GM19099 (cell line): ENCODE measurements at regions not wholly inside any gene's neighbourhood (a gene's known extent, or its start where the extent isn't known, plus 50 kb on each side); places are given as distances from the start of the nearest gene placed in this dataset.

Experiments
- POLR2A ChIP-seq: IDR thresholded peaks from 3 replicates; pipeline ENCODE4 v1.6.1; 2011; ENCODE audit warnings: low read depth; ENCODE audit not compliant: insufficient read length; ENCODE audit errors: extremely low read depth

DNA sequence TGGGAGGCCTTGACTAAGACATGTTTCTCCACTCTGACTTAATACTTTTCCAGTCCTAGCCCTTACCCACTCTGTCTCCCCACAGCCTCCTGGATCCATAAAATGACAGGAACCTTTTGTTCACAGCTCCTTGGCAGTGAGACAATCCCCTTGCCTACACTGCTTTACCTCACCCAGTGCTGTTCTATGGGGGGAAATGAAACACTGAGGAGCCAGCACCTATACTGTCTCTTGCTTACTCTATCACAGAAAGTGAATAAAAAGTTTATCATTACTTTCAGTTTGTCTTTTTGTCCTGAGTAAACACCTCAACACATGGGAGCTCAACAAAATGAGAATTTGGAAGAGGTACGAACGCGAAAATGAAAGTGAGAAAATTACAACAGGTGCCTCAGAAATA, 127.2 kb upstream of the DAAM1 start:
- TF ChIP-seq POLR2A: no peak

DNA sequence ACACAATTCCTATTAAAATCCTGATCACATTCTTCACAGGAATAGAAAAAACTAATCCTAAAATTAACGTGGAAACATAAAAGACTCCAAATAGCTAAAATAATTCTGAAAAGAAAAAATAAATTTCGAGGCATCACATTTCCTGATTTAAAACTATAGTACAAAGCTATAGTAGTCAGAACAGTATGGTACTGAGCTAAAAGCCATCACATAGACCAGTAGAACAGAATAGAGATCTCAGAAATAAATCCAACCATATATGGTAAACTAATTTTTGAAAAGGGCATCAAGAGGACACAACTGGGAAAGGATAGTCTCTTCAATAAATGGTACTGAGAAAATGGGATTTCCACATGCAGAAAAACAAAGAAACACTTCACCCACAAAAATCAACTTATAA, 125.2 kb upstream of the DAAM1 start:
- no peak for TF ChIP-seq POLR2A

DNA sequence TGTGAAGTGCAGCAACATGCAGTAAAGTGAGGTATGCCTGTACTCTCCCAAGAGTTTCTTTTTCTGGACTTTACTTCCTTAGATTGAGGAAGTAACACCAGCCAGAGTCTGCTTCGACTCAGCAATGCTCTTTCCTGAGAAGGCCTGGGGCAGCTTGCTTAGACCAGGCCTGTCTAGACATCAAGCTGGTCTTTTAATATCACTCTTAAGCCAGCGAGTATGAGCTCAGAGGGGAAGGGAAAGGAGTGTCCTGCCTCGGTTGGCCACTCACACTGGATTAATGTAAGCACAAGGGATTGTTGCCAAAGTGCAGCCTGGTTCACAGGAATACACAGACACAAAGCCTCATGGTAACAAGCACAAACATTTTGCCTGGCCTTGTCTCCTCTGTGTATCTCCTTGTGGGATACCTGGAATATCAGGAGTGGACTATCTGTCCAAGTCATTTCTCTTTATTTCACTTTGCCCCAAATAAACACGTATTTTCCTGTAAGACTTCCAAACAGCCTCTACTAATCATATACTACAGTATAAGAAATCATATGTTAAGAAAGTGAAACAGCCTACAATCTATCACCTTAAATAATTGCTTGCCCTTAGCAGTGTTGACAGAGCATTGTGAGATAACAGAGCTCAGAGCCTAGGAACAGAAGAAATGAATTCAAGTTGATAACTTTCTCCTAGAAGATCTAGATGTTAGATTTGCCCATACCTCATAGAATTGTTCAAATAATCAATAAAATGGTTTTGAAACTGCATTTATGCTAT, 121.2 kb upstream of the DAAM1 start:
- TF ChIP-seq POLR2A: no peak

DNA sequence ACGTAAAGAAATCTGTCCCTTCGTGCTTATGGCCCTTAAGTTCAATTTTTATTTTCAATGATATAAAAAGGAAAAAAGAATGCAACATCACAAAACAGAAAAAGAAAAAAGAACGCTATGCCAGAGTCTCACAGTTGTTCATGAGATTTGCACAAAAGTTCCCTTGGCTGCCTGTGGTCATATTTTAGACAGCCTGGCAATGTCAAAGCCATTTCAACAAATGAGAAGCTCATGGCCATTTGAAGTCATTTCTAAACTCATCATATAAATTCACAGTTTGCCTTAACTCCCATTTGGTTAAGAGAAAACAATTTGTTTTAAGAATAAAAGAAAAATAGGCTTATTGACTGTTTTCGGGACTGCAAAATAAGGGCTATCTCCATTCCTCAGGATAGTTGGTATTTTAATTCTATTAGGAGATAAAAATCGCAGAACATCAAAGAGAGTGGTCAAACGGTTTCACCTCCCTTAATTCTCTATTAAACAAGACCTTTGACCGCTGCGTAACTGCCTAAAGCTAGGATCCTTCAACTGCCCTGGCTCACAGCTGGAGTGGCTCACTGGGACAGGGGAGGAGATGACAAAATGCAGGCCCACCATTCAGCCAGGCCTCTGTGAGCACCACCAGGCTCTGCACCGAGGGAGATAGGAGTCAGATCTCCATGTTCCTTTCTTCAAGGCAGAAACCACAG, 119.2 kb upstream of the DAAM1 start:
- no peak for TF ChIP-seq POLR2A

DNA sequence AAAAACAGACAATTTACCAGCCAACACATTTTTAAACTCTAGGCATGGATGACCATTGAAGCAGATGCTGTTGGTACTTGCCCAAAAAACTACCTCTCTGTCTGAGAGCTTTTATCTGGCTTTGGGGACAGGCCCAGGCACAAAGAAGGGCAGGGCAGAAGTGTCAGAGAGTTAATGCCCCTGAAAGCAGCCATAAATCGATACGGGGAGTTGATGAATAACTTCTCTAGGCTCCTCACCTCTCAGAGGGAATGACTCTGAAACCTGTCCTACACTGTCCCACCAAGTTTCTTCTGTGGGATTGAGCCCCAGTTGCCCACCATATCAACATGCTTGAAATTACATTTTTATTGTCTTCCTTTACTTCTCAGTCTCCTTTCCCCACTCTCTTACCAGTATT, 113.0 kb upstream of the DAAM1 start:
- no peak for TF ChIP-seq POLR2A

DNA sequence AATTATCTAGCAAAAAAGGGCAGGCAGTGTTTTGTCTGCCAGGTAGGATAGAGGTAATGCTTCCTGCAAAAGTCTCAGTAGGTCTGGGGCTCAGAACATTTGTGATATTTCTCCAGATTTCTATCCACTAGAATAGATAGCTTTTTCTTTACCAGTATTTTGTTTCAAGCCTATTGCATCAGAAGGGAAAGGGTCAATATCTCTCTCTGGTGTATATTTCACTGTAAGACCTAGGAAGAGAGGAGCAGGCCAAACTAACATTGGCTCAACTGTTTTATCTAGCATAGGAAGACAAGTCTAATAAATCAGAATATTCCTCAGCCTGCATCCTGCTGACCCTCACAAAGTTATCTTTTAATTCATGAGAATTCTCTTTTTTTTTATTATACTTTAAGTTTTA, 106.7 kb upstream of the DAAM1 start:
- TF ChIP-seq POLR2A: no peak

DNA sequence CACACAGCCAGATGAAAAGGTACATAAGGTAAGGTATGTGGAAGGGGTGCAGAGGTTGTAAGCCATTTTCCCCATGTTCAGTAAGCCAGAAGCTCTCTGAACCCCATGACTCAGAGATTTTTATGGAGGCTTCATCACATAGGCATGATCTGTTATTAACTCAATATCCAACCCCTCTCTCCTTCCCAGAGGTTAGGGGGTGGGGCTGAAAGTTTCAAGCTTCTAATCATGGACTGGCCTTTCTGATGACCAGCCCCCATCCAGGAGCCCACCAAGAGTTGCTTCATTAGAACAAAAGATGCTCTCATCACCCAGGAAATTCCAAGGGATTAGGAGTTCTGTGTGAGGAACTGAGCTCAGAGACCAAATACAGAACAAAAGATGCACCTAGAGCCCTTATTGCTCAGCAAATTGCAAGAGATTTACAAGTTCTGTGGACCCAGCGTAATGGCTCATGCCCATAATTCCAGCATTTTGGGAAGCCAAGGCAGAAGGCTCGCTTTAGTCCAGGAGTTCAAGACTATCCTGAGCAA, 103.2 kb upstream of the DAAM1 start:
- TF ChIP-seq POLR2A: no peak

DNA sequence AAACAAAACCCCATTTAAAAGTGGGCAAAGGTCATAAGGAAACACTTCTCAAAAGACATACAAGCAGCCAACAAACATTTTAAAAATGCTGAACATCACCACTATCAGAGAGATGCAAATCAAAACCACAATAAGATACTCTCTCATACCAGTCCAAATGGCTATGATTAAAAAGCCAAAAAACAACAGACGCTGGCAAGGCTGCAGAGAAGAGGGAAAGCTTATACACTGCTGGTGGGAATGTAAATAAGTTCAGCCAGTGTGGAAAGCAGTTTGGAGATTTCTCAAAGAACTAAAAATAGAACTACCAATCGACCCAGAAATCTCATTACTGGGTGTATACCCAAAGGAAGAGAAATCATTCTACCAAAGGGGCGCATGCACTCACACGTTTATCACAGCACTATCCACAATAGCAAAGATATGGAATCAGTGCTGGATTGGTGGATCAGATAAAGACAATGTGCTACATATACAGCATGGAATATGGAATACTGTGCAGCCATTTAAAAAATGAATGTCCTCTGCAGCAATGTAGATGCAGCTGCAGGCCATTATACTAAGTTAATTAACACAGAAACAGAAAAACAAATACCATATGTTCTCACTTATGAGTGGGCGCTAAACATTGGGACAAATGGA, 102.1 kb upstream of the DAAM1 start:
- no peak for TF ChIP-seq POLR2A

DNA sequence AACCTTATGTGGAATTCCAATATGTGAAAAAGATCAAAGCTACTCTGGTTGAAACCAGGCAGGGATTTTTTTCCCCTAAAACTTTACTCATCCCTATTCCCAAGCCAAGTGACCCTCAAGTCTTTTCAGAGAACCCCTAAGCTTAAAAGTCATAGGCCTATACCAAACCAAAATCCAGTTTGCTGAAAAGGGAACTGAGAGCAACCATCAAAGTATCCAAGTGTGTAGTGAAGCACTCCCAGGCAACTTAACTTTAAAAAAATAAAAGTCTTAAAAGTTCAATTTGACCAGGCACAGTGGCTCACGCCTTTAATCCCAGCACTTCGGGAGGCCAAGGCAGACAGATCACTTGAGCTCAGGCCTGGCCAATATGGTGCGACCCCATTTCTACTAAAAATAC, 101.2 kb upstream of the DAAM1 start:
- TF ChIP-seq POLR2A: no peak

DNA sequence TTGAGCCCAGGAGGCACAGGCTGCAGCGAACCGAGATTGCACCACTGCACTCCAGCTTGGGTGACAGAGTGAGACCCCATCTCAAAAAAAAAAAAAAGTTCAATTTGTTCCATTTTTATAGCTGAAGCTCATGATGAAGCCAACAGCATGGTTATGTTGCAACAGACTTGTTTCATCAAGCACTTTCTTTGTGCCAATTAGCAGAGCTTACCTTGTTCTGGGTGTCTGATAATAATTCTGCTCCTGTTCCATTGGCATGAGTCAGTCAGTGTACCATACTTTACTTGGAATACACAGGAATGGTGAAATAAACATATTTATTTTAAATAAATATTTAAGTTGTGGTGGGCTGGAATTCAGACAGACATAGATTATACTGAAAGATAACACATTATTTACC, 100.8 kb upstream of the DAAM1 start:
- no peak for TF ChIP-seq POLR2A

DNA sequence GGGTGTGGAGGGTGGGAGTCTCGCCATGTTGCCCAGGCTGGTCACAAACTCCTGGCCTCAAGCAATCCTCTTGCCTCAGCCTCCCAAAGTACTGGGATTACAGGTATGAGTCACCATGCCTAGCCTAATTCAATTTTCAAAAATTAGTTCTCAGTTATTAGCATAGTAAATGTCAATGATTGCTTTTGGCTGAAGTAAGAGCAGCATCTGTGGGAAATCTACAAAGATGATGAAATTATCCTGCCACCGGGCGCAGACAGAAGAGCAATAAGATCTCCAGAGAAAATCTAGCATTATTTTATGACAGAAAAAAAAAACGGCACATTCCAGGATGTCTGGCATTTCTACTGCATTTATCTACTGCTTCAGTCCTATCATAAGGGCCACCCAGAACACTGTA, 97.9 kb upstream of the DAAM1 start:
- TF ChIP-seq POLR2A: no peak

DNA sequence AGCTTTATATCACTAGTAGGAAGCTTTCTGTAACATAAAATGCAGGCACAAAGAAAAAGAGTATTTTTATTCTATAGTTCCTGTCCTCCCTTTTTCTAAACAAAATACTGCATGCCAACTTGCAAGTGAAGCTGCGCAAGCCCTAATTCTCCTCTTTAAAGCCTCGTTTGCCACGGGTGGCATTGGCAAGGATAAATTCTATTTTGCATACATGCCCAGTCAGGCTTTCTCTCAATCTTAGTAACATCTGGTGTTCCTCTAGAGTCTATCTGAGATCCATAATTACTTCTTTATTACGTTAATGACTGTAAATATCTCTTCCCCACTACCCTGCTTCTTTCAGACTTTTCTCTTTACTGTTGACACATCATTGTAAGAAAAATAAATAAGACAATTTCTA, 97.1 kb upstream of the DAAM1 start:
- no peak for TF ChIP-seq POLR2A

DNA sequence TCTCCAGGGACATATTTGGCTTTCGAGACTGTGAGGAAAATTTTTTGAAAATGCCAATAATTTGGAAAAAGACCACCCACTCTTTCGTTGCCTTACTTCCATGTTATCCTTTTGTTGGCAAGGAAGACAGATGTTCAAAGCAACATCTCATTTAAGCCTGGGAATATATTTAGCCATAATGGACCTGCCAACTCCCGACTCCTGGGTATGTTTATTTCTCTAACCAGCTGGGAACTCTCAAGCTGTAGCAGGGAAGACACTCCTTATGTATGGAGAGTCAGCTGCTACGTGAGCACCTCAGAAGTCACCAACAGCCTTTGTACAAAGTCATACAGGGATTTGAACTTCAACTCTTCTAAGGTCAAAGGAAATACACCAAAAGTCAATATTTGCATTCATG, 96.5 kb upstream of the DAAM1 start:
- no peak for TF ChIP-seq POLR2A

DNA sequence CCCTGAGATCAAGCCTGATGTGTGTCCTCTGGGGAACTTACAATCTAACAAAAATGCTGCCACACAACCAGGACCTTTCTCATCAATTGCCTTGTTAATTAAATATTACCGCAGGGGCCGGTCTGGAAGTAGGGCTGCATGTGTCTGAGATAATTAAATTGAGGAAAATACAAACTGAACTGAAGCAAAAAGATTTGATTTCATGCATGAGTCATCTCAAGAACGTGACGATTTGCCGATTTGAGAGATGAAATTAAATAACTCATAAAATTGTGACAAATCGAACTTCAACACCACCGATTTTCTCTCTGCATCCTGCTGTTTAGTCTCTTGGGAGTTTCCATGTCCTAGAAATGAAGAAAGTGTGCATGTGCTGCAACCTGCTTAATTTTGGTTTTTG, 94.6 kb upstream of the DAAM1 start:
- no peak for TF ChIP-seq POLR2A

DNA sequence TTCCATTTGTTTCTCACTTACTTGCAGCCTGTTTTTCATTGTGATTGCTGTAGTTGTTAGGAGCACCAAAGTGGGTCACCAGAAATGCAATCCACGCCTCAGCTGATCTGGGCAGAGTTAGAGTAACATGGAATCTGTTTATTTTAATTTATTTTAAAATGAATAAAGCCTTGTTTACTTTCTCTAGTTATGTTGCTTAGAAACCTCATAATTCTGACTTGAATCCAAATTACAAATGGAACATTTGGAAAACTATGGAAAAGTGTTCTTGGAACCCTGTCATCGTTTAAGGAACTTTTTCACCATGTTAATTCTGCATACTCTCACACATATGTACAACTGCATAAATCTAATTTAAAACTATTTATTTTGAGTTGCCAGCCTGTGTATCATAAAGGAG, 92.2 kb upstream of the DAAM1 start:
- TF ChIP-seq POLR2A: no peak

DNA sequence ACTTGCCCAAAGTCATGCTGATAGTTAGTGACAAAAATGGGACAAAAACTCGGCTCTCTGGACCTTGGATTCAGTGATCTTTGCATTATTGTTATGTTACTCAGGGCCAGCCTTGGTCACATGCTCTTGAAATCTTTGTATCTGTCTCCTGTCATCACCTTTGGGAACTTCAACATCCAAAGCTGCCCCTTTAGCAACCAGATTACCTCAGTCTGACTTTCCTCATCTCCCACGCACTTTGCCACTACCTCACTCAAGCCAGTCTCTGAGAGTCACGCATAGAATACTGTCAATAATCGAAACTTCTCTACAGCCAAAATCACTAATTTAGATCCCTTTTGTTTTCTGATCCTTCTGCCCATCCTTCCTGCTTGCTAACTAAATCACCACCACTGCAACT, 90.8 kb upstream of the DAAM1 start:
- no peak for TF ChIP-seq POLR2A
